ENCODE measurements at regions not wholly inside any gene's neighbourhood (a gene's known extent, or its start where the extent isn't known, plus 50 kb on each side); places are given as distances from the start of the nearest gene placed in this dataset.

GRCh38 chr12:126112141-126112540, 1046.9 kb downstream of the AACS start:
- H3K79me2 ChIP-seq (ENCODE audit: insufficient read depth, low read length): no peaks in the 10 kb centered on the region
- H4K20me1 ChIP-seq (ENCODE audit: insufficient read depth, low read length): no peaks in the 10 kb centered on the region
- H3K4me1 ChIP-seq (ENCODE audit: insufficient read depth, low read length): no peaks in the 10 kb centered on the region
- H2AFZ ChIP-seq (ENCODE audit: low read length): no peak overlapping the region
- no peak for TF ChIP-seq CTCF (IDR thresholded peaks at IDR 0.05; ENCODE audit: extremely low read depth, low read depth, low read length)
- H3K36me3 ChIP-seq (ENCODE audit: insufficient read depth, low read length): no peaks in the 10 kb centered on the region
- DNase-seq (ENCODE audit: insufficient read length, low spot score, missing footprints): no peak
- no peaks in the 10 kb centered on the region for H3K27me3 ChIP-seq (ENCODE audit: insufficient read depth, low read length)
- no peak overlapping the region for H3K4me3 ChIP-seq (ENCODE audit: insufficient read depth, low read length)
- H3K4me2 ChIP-seq (ENCODE audit: insufficient read depth, low read length): no peak overlapping the region
- no peaks in the 10 kb centered on the region for H3K9me3 ChIP-seq (ENCODE audit: low read depth, low read length)
- no peak overlapping the region for H3K27ac ChIP-seq (ENCODE audit: low read depth, low read length)

DNA sequence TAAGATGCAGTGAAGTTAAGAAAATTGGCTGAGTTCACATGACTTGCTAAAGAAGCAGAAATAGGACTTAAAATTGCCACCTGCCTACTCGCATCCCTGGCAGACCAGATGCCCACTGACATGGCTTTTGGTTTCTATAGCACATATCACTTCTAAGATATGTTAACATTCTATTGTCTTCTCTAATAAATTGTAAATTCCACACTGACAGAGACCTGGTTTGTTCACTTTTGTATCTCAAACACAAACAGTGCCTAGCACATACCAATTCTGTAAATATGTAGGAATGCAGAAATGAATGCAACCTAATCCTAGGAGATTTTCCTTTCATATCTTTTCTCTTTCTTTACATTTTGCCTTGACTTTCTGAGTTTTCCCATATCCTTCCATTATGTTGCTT, 1047.6 kb downstream of the AACS start:
- TF ChIP-seq CTCF (IDR thresholded peaks at IDR 0.05; ENCODE audit: extremely low read depth, low read depth, low read length): no peak
- no peak overlapping the region for H3K4me3 ChIP-seq (ENCODE audit: insufficient read depth, low read length)
- H3K27ac ChIP-seq (ENCODE audit: low read depth, low read length): no peak overlapping the region
- H3K36me3 ChIP-seq (ENCODE audit: insufficient read depth, low read length): no peaks in the 10 kb centered on the region
- H3K9me3 ChIP-seq (ENCODE audit: low read depth, low read length): no peaks in the 10 kb centered on the region
- H2AFZ ChIP-seq (ENCODE audit: low read length): no peak overlapping the region
- no peaks in the 10 kb centered on the region for H3K79me2 ChIP-seq (ENCODE audit: insufficient read depth, low read length)
- no peaks in the 10 kb centered on the region for H4K20me1 ChIP-seq (ENCODE audit: insufficient read depth, low read length)
- no peak overlapping the region for H3K4me2 ChIP-seq (ENCODE audit: insufficient read depth, low read length)
- DNase-seq (ENCODE audit: insufficient read length, low spot score, missing footprints): no peak
- no peaks in the 10 kb centered on the region for H3K27me3 ChIP-seq (ENCODE audit: insufficient read depth, low read length)
- H3K4me1 ChIP-seq (ENCODE audit: insufficient read depth, low read length): no peaks in the 10 kb centered on the region

GRCh38 chr12:126114441-126114840, 1049.2 kb downstream of the AACS start:
- no peak overlapping the region for H3K4me3 ChIP-seq (ENCODE audit: insufficient read depth, low read length)
- no peak for TF ChIP-seq CTCF (IDR thresholded peaks at IDR 0.05; ENCODE audit: extremely low read depth, low read depth, low read length)
- no peaks in the 10 kb centered on the region for H3K27me3 ChIP-seq (ENCODE audit: insufficient read depth, low read length)
- no peaks in the 10 kb centered on the region for H3K79me2 ChIP-seq (ENCODE audit: insufficient read depth, low read length)
- H3K4me1 ChIP-seq (ENCODE audit: insufficient read depth, low read length): no peaks in the 10 kb centered on the region
- H2AFZ ChIP-seq (ENCODE audit: low read length): no peak overlapping the region
- no peak overlapping the region for H3K4me2 ChIP-seq (ENCODE audit: insufficient read depth, low read length)
- H3K9me3 ChIP-seq (ENCODE audit: low read depth, low read length): no peaks in the 10 kb centered on the region
- no peaks in the 10 kb centered on the region for H4K20me1 ChIP-seq (ENCODE audit: insufficient read depth, low read length)
- no peaks in the 10 kb centered on the region for H3K36me3 ChIP-seq (ENCODE audit: insufficient read depth, low read length)
- DNase-seq (ENCODE audit: insufficient read length, low spot score, missing footprints): no peak
- no peak overlapping the region for H3K27ac ChIP-seq (ENCODE audit: low read depth, low read length)

DNA sequence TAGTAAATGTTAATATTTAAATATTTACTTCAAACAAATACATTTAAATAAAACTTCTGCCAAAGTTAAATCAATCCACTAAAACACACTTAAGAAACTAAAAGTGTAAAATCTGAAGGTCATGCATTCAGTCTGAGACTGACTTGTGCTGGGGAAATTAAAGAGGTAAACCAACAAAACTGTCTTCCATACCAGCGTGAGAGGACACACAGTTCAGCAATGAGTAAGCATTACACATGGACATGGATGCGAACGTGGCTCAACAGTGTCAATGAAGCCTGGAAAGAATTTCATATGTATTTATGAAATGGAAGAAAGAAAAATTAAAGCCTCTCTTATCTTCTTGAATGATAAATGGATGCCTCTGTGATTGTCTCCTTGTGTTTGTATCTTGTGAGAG, 1052.3 kb downstream of the AACS start:
- no peaks in the 10 kb centered on the region for H3K36me3 ChIP-seq (ENCODE audit: insufficient read depth, low read length)
- H3K27me3 ChIP-seq (ENCODE audit: insufficient read depth, low read length): no peaks in the 10 kb centered on the region
- no peak overlapping the region for H3K4me2 ChIP-seq (ENCODE audit: insufficient read depth, low read length)

More for the DNA sequence above, 1052.3 kb downstream of the AACS start:
- Histone ChIP-seq H4K20me1 (ENCODE audit: insufficient read depth, low read length) (no peaks in the 10 kb centered on the region), H3K9me3 (ENCODE audit: low read depth, low read length) (no peaks in the 10 kb centered on the region), H3K79me2 (ENCODE audit: insufficient read depth, low read length) (no peaks in the 10 kb centered on the region), H3K4me1 (ENCODE audit: insufficient read depth, low read length) (no peaks in the 10 kb centered on the region), H3K4me3 (ENCODE audit: insufficient read depth, low read length) (no peak overlapping the region), H3K27ac (ENCODE audit: low read depth, low read length) (no peak overlapping the region), H2AFZ (ENCODE audit: low read length) (no peak overlapping the region)
- TF ChIP-seq CTCF (IDR thresholded peaks at IDR 0.05; ENCODE audit: extremely low read depth, low read depth, low read length): no peak
- DNase-seq (ENCODE audit: insufficient read length, low spot score, missing footprints): no peak
